Smooth muscle cell (in vitro differentiated cells): ENCODE measurements at regions not wholly inside any gene's neighbourhood (a gene's known extent, or its start where the extent isn't known, plus 50 kb on each side); places are given as distances from the start of the nearest gene placed in this dataset.

Experiments
- DNase-seq: peaks from one replicate; lab custom pipeline; 2025; ENCODE audit not compliant: unreplicated experiment; lab: John Stamatoyannopoulos, UW
- H2AFZ ChIP-seq: fragments of 200-600 bp; sonication (generic); 2 replicates; pipeline ENCODE4 v1.6.0; 2016; ENCODE audit warnings: antibody characterized with exemption, low read depth, mild to moderate bottlenecking
- H3F3A ChIP-seq: fragments of 200-600 bp; sonication (generic); 2 replicates; pipeline ENCODE4 v1.6.0; 2017; ENCODE audit warnings: antibody characterized with exemption, low read depth
- H3K27ac ChIP-seq: fragments of 200-600 bp; sonication (generic); 2 replicates; pipeline ENCODE4 v1.5.1; 2016; ENCODE audit warnings: low read depth, mild to moderate bottlenecking
- H3K27me3 ChIP-seq: fragments of 200-600 bp; sonication (generic); 2 replicates; pipeline ENCODE4 v1.6.1; 2016; ENCODE audit warnings: low read depth, mild to moderate bottlenecking
- H3K36me3 ChIP-seq: fragments of 200-600 bp; sonication (generic); 2 replicates; pipeline ENCODE4 v1.5.1; 2016; ENCODE audit warnings: low read depth
- H3K4me1 ChIP-seq: fragments of 200-600 bp; sonication (generic); 2 replicates; pipeline ENCODE4 v1.5.1; 2016; ENCODE audit warnings: low read depth
- H3K4me2 ChIP-seq: fragments of 200-600 bp; sonication (generic); 2 replicates; pipeline ENCODE4 v1.6.0; 2016; ENCODE audit warnings: mild to moderate bottlenecking
- H3K4me3 ChIP-seq: fragments of 200-600 bp; sonication (generic); 2 replicates; pipeline ENCODE4 v1.5.1; 2016; ENCODE audit warnings: mild to moderate bottlenecking
- H3K79me2 ChIP-seq: fragments of 200-600 bp; sonication (generic); 2 replicates; pipeline ENCODE4 v1.6.0; 2016; ENCODE audit warnings: low read depth, mild to moderate bottlenecking
- H3K9ac ChIP-seq: fragments of 200-600 bp; sonication (generic); 2 replicates; pipeline ENCODE4 v1.6.0; 2016; ENCODE audit warnings: low read depth
- H3K9me3 ChIP-seq: fragments of 200-600 bp; sonication (generic); replicated peaks from 2 replicates; pipeline ENCODE4 v1.5.1; 2016; ENCODE audit warnings: low read depth
- H4K20me1 ChIP-seq: fragments of 200-600 bp; sonication (generic); 2 replicates; pipeline ENCODE4 v1.6.0; 2016; ENCODE audit warnings: low read depth
- CTCF ChIP-seq: fragments of 200-600 bp; sonication (generic); IDR thresholded peaks from 2 replicates; pipeline ENCODE4 v1.5.1; 2017; ENCODE audit warnings: borderline replicate concordance, mild to moderate bottlenecking, antibody characterized with exemption; ENCODE audit not compliant: insufficient read depth, poor library complexity, severe bottlenecking
- WGBS: methylation state at CpG from one replicate; pipeline ENCODE4 v1.1.7; 2016; ENCODE audit warnings: low lambda C conversion rate; 5-methylcytosine and 5-hydroxymethylcytosine counted together

- TF ChIP-seq CTCF = no peak
- H3K79me2 ChIP-seq = no peaks in the 10 kb centered on the region
- no peak for DNase-seq
- no peak overlapping the region for H2AFZ ChIP-seq
- no peak overlapping the region for H3K4me3 ChIP-seq
- no peaks in the 10 kb centered on the region for H3K36me3 ChIP-seq
- H4K20me1 ChIP-seq = no peaks in the 10 kb centered on the region
- H3K4me1 ChIP-seq = no peaks in the 10 kb centered on the region
- H3K27me3 ChIP-seq = no peaks in the 10 kb centered on the region
- no peaks in the 10 kb centered on the region for H3K9me3 ChIP-seq
- WGBS = 42% methylated on average over 8 of the region's 8 CpGs
- H3K4me2 ChIP-seq = no peak overlapping the region
- peaks cover 4% of the 10 kb centered on the region for H3F3A ChIP-seq
- no peak overlapping the region for H3K27ac ChIP-seq
- H3K9ac ChIP-seq = no peak overlapping the region
Observed at GRCh38 chr17:51439395-51440229, 179.3 kb downstream of the UTP18 start.

- Histone ChIP-seq H3K9me3 (no peaks in the 10 kb centered on the region), H3K4me3 (no peak overlapping the region), H3K79me2 (no peaks in the 10 kb centered on the region), H3K4me1 (no peaks in the 10 kb centered on the region), H3K27ac (no peak overlapping the region), H3K27me3 (no peaks in the 10 kb centered on the region), H3K36me3 (no peaks in the 10 kb centered on the region), H3K4me2 (no peak overlapping the region), H2AFZ (no peak overlapping the region), H4K20me1 (no peaks in the 10 kb centered on the region), H3F3A (peaks cover 4% of the 10 kb centered on the region), H3K9ac (no peak overlapping the region)
- DNase-seq = no peak
- no peak for TF ChIP-seq CTCF
- WGBS = 100% methylated on average over 1 of the region's 1 CpG
Observed at GRCh38 chr17:51441431-51441830, 181.1 kb downstream of the UTP18 start.

GRCh38 chr17:51442088-51442865 is 181.9 kb downstream of the UTP18 start:
- H3K9me3 ChIP-seq = no peaks in the 10 kb centered on the region
- no peak overlapping the region for H3K4me3 ChIP-seq
- H3K9ac ChIP-seq = no peak overlapping the region
- H3K36me3 ChIP-seq = no peaks in the 10 kb centered on the region
- no peaks in the 10 kb centered on the region for H4K20me1 ChIP-seq
- no peaks in the 10 kb centered on the region for H3K4me1 ChIP-seq
- no peak overlapping the region for H3K4me2 ChIP-seq
- H3F3A ChIP-seq = peaks cover 4% of the 10 kb centered on the region
- WGBS = 90% methylated on average over 6 of the region's 6 CpGs
- H2AFZ ChIP-seq = no peak overlapping the region
- no peaks in the 10 kb centered on the region for H3K79me2 ChIP-seq
- H3K27me3 ChIP-seq = no peaks in the 10 kb centered on the region
- TF ChIP-seq CTCF = no peak
- DNase-seq = no peak
- no peak overlapping the region for H3K27ac ChIP-seq
